Psoas muscle (tissue), 7 donors: ENCODE measurements at regions not wholly inside any gene's neighbourhood (a gene's known extent, or its start where the extent isn't known, plus 50 kb on each side); places are given as distances from the start of the nearest gene placed in this dataset.
A peak's percentile ranks its signal among the peaks of the same experiment; 100 is the strongest.

Source experiments
- ATAC-seq, 4 donors: fragments of 200-7000 bp; cut with Tn5 transposase; one replicate each; pipeline ENCODE4 v1.9.1; 2020; ENCODE audit warnings: moderate library complexity in 3 of 4, mild to moderate bottlenecking in 2 of 4
- DNase-seq, 2 donors: peaks; one replicate each; pipeline ENCODE4 v3.0.0-alpha.2; 2020
- H3K27ac ChIP-seq: fragments of 200-600 bp; one replicate; pipeline ENCODE4 v1.8.0; 2022
- H3K27me3 ChIP-seq, 3 donors: fragments of 200-600 bp in 1 of 3; one replicate each; pipeline versions ENCODE4 v1.6.1 to v1.8.0; 2013 to 2022; ENCODE audit warnings: low read length in 2 of 3, mild to moderate bottlenecking in 2 of 3, moderate library complexity in 1 of 3; ENCODE audit not compliant: insufficient read depth in 3 of 3
- H3K36me3 ChIP-seq, 2 donors: fragments of 200-600 bp in 1 of 2; one replicate each; pipeline versions ENCODE4 v1.6.1 to v1.8.0; 2013 to 2022; ENCODE audit warnings: low read depth in 1 of 2, mild to moderate bottlenecking in 1 of 2, moderate library complexity in 1 of 2; ENCODE audit not compliant: insufficient read depth in 1 of 2
- H3K4me1 ChIP-seq: fragments of 200-600 bp; one replicate; pipeline ENCODE4 v1.8.0; 2022
- H3K4me3 ChIP-seq: fragments of 200-600 bp; one replicate; pipeline ENCODE4 v1.8.0; 2022; ENCODE audit warnings: mild to moderate bottlenecking
- H3K9me3 ChIP-seq: fragments of 200-600 bp; one replicate; pipeline ENCODE4 v1.8.0; 2022
- CTCF ChIP-seq: fragments of 200-600 bp; IDR thresholded peaks from one replicate; pipeline ENCODE4 v1.8.0; 2022; ENCODE audit warnings: antibody characterized with exemption
- WGBS, 3 donors: extraction: QIAGEN DNeasy Blood & Tissue Kit; methylation state at CpG; one replicate each; pipeline versions ENCODE4 v1.1.6 to v1.1.7; 2013; 5-methylcytosine and 5-hydroxymethylcytosine counted together
- intact Hi-C, 2 donors: fragments of 100-400 bp; cut with DNase I; formaldehyde crosslinking; loops; one replicate each; pipeline versions ENCODE4 v1.11.0 to v1.14.2; 2022
- donor health status: healthy with polysubstance abuse.
- donor health status: DM: no; HTN: no; CAD: no; lungs with moderate emphysema.
- donor health status: Bipolar disorder and iron deficiency.
- donor health status: healthy.
- donor health status: DM: yes; HTN: yes; CAD: no.
- donor health status: DM: no; HTN: no; CAD: no.
- donor health status: DM: yes; HTN: yes; CAD: no.

GRCh38 chr11:45414088-45414487 lies 127.9 kb upstream of the SYT13 start:
- no peaks in the 10 kb centered on the region for H3K4me1 ChIP-seq
- ATAC-seq (no peak), DNase-seq (no peak)
- no peak overlapping the region for H3K4me3 ChIP-seq
- TF ChIP-seq CTCF = no peak
- peaks cover 0 to 30% (median 3%) of the 10 kb centered on the region in 3 donors for H3K27me3 ChIP-seq
- no peaks in the 10 kb centered on the region for H3K9me3 ChIP-seq
- intact Hi-C loops = no loop called here
- WGBS, 3 donors = 63 to 72% (median 69%) methylated on average over 3 of the region's 3 CpGs
- H3K27ac ChIP-seq = no peak overlapping the region
- no peaks in the 10 kb centered on the region for H3K36me3 ChIP-seq

GRCh38 chr11:45413156-45413858 lies 127.2 kb upstream of the SYT13 start:
- no peak for TF ChIP-seq CTCF

DNA sequence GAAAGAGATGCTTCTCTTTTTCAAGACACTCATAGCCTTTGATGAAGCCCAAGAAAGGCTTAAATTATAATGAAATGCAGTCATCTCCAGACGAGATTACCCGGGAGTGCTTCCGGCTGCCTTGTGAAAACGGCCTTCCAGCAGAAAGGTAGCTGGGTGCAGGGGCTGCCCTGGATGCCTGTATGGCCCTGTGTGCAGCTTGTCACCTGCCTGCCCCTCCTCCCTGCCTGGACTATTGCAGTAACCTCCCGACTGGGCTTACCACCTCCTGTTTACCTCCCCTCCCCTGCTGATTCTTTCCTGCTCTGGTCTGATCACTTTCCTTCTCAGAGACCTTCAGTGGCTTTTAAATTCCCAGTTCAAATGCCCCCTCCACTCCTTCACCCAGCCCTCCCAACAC lies 126.4 kb upstream of the SYT13 start:
- no peak overlapping the region for H3K27ac ChIP-seq
- 47 to 49% (median 48%) methylated on average over 5 of the region's 5 CpGs for WGBS, 3 donors
- H3K4me1 ChIP-seq = no peaks in the 10 kb centered on the region
- intact Hi-C loops = no loop called here
- H3K4me3 ChIP-seq = no peak overlapping the region
- DNase-seq (no peak), ATAC-seq (no peak)
- no peaks in the 10 kb centered on the region for H3K9me3 ChIP-seq
- no peak for TF ChIP-seq CTCF
- no peaks in the 10 kb centered on the region for H3K36me3 ChIP-seq
- peaks cover 0 to 34% (median 3%) of the 10 kb centered on the region in 3 donors for H3K27me3 ChIP-seq

More at GRCh38 chr11:45413156-45413858, 127.2 kb upstream of the SYT13 start:
- H3K27ac ChIP-seq = no peak overlapping the region
- ATAC-seq (no peak), DNase-seq (no peak)
- H3K36me3 ChIP-seq = no peaks in the 10 kb centered on the region
- H3K27me3 ChIP-seq = peaks cover 0 to 30% (median 3%) of the 10 kb centered on the region in 3 donors
- H3K4me1 ChIP-seq = no peaks in the 10 kb centered on the region
- no peaks in the 10 kb centered on the region for H3K9me3 ChIP-seq
- H3K4me3 ChIP-seq = no peak overlapping the region
- intact Hi-C loops = no loop called here
- WGBS, 3 donors = 43 to 62% (median 59%) methylated on average over 8 of the region's 8 CpGs

GRCh38 chr11:45412051-45412471 lies 125.9 kb upstream of the SYT13 start:
- ATAC-seq (peak in 1 of 4 donors; percentile 35), DNase-seq (no peak)
- H3K4me1 ChIP-seq = no peaks in the 10 kb centered on the region
- peaks cover 0 to 38% (median 4%) of the 10 kb centered on the region in 3 donors for H3K27me3 ChIP-seq
- no peak overlapping the region for H3K4me3 ChIP-seq
- no peak overlapping the region for H3K27ac ChIP-seq
- intact Hi-C loops = no loop called here
- H3K36me3 ChIP-seq = no peaks in the 10 kb centered on the region
- no peaks in the 10 kb centered on the region for H3K9me3 ChIP-seq
- no peak for TF ChIP-seq CTCF
- whole genome bisulfite sequencing, 3 donors = 37 to 42% (median 38%) methylated on average over 12 of the region's 12 CpGs
